ENCODE measurements at regions not wholly inside any gene's neighbourhood (a gene's known extent, or its start where the extent isn't known, plus 50 kb on each side); places are given as distances from the start of the nearest gene placed in this dataset.

DNA sequence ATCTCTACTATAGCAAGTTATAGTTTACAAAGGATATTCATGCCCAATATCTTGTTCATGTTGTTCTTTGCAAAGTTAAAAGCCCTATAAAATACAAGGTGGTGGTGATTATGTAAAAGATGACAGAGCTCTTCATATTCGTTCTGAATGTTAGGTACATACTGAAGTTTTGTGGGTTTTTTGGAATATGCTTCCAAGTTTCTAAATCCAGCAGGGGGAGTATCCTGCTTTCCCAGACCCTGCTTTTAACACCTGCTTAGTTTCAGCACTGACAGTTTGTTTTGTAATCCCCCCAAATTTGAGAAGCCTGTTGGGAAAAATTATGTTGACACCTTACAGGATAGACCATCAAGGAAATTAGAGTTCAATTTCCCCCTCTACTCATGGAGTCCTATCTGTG is 438.3 kb downstream of the SH3GL2 start:
- no peaks in the 10 kb centered on the region for H3K36me3 ChIP-seq (ENCODE audit: control insufficient read depth, insufficient read depth, low read length)
- no peaks in the 10 kb centered on the region for H3K9me3 ChIP-seq (ENCODE audit: control insufficient read depth, low read length)
- no peaks in the 10 kb centered on the region for H3K27me3 ChIP-seq (ENCODE audit: control insufficient read depth, insufficient read depth, low read length, poor library complexity, severe bottlenecking)
- 63 to 69% methylated on average over 1 of the region's 1 CpG for WGBS, 2 experiments
- no peaks in the 10 kb centered on the region for H3K4me1 ChIP-seq (ENCODE audit: control insufficient read depth, insufficient read depth, low read length)
- H3K4me3 ChIP-seq (ENCODE audit: insufficient read depth, low read depth, low read length) = no peak overlapping the region
- H3K27ac ChIP-seq (ENCODE audit: insufficient read depth, low read depth, low read length, poor library complexity, severe bottlenecking) = no peak overlapping the region

DNA sequence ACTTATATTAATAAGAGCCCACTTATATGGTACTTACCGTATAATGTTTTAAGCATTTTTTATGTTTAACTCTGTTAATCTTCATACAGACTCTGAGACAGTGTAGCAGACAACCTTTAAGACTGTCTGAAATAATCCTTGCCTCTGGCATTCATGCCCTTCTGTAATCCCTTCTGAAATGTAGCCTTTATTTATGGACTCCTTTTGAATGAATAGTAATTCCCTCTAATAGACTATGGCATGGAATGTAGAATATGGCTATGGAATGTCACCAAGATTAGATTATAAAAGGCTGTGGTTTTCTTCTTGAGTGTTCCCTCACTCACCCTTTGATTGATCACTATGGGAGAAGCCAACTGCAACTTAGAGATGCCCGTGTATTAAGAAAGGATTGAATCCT is 439.4 kb downstream of the SH3GL2 start:
- no peaks in the 10 kb centered on the region for H3K27me3 ChIP-seq (ENCODE audit: control insufficient read depth, insufficient read depth, low read length, poor library complexity, severe bottlenecking)
- H3K4me3 ChIP-seq (ENCODE audit: insufficient read depth, low read depth, low read length) = no peak overlapping the region
- H3K36me3 ChIP-seq (ENCODE audit: control insufficient read depth, insufficient read depth, low read length) = no peaks in the 10 kb centered on the region
- no peak overlapping the region for H3K27ac ChIP-seq (ENCODE audit: insufficient read depth, low read depth, low read length, poor library complexity, severe bottlenecking)
- WGBS, 2 experiments = 91 to 96% methylated on average over 1 to 2 of the region's 2 CpGs
- H3K4me1 ChIP-seq (ENCODE audit: control insufficient read depth, insufficient read depth, low read length) = no peaks in the 10 kb centered on the region
- H3K9me3 ChIP-seq (ENCODE audit: control insufficient read depth, low read length) = no peaks in the 10 kb centered on the region

DNA sequence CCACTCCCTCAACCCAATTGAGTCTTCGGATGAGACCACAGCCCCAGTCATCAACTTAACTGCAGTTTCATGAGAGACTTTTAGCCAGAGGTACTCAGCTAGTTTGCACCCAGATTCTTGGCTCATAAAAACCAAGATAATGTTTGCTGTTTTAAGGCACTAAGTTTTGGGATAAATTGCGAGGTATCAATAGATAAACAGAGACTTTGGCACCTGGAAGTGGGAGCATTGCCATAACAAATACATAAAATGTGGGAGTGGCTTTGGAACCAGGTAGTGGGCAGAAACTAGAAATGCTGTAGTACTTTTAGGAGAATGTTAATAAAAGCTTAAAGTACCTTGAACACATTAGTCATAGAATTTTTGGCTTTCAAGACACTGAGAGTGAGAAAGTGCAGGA is 439.8 kb downstream of the SH3GL2 start:
- WGBS, 2 experiments = 93 to 97% methylated on average over 2 of the region's 2 CpGs
- no peaks in the 10 kb centered on the region for H3K4me1 ChIP-seq (ENCODE audit: control insufficient read depth, insufficient read depth, low read length)
- H3K4me3 ChIP-seq (ENCODE audit: insufficient read depth, low read depth, low read length) = no peak overlapping the region
- no peak overlapping the region for H3K27ac ChIP-seq (ENCODE audit: insufficient read depth, low read depth, low read length, poor library complexity, severe bottlenecking)
- no peaks in the 10 kb centered on the region for H3K27me3 ChIP-seq (ENCODE audit: control insufficient read depth, insufficient read depth, low read length, poor library complexity, severe bottlenecking)
- H3K36me3 ChIP-seq (ENCODE audit: control insufficient read depth, insufficient read depth, low read length) = no peaks in the 10 kb centered on the region
- H3K9me3 ChIP-seq (ENCODE audit: control insufficient read depth, low read length) = no peaks in the 10 kb centered on the region

DNA sequence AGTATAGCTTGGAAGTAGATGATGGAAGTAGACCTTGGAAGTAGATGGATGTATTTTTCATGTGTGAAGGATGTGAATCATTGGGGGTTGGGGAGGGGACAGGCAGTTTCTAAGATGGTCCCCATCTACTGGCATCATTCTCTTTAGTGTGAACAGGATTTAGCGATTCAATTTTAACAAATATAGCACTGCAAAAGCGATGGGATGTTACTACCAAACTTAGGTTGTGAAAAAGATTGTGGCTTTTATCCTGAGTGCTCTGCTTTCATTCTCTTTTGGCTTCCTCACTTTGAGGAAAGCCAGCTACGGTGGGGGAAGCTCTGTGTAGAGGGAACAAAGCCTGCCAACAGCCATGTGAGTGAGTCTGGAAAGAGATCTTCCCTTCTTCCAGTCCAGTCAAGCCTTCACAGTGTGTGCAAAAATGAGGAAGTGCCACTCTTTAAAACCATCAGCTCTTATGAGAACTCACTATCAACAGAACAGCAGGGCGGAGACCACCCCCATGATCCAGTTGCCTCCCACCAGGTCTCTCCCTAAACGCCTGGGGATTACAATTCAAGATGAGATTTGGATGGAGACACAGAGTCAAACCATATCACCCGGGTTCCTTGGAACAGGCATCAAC is 441.4 kb downstream of the SH3GL2 start:
- WGBS, 2 experiments = 92 to 95% methylated on average over 6 of the region's 6 CpGs
- Histone ChIP-seq H3K36me3 (ENCODE audit: control insufficient read depth, insufficient read depth, low read length) (no peaks in the 10 kb centered on the region), H3K9me3 (ENCODE audit: control insufficient read depth, low read length) (no peaks in the 10 kb centered on the region), H3K27ac (ENCODE audit: insufficient read depth, low read depth, low read length, poor library complexity, severe bottlenecking) (no peak overlapping the region), H3K4me3 (ENCODE audit: insufficient read depth, low read depth, low read length) (no peak overlapping the region), H3K4me1 (ENCODE audit: control insufficient read depth, insufficient read depth, low read length) (no peaks in the 10 kb centered on the region), H3K27me3 (ENCODE audit: control insufficient read depth, insufficient read depth, low read length, poor library complexity, severe bottlenecking) (no peaks in the 10 kb centered on the region)

DNA sequence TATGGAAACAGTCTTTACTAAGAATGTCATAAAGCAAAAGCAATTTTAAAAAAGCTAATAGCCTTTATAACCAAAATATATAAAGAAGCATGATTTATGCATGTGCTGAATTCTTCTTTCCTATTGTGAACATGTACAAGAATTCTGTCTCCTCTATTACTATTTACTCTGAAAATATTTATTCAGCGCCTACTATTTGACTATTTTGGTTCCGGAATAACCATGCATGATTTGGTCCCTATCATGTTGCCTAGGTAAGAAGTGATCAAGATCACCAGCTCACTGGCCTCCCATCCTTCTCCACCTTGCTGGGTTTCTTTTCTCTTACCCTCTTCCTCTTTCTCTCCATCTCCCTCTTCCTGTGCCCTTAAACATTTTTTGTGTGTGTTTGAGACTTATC is 443.8 kb downstream of the SH3GL2 start:
- Histone ChIP-seq H3K4me3 (ENCODE audit: insufficient read depth, low read depth, low read length) (no peak overlapping the region), H3K27ac (ENCODE audit: insufficient read depth, low read depth, low read length, poor library complexity, severe bottlenecking) (no peak overlapping the region), H3K9me3 (ENCODE audit: control insufficient read depth, low read length) (no peaks in the 10 kb centered on the region), H3K4me1 (ENCODE audit: control insufficient read depth, insufficient read depth, low read length) (no peaks in the 10 kb centered on the region), H3K27me3 (ENCODE audit: control insufficient read depth, insufficient read depth, low read length, poor library complexity, severe bottlenecking) (no peaks in the 10 kb centered on the region), H3K36me3 (ENCODE audit: control insufficient read depth, insufficient read depth, low read length) (no peaks in the 10 kb centered on the region)
- 96% methylated on average over 2 of the region's 2 CpGs for WGBS, 2 experiments

DNA sequence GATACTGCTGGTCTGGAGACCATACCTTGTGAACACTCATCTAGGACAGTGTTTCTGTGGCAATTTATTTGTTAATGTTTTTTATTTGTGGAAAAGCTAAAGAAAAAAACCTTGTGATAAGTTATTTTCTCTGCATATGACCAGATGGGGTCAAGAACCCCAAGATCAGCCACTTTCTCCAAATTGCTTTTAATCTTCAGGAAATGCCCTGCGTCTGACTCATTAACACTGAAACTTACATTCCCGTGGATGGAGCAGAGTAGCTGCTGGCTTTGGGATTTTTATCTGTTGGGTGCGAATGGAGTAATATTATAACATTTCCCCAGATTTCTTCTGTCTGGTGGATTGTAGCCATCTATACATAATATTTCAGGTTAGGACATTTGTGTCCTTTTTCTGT is 444.5 kb downstream of the SH3GL2 start:
- H3K27me3 ChIP-seq (ENCODE audit: control insufficient read depth, insufficient read depth, low read length, poor library complexity, severe bottlenecking) = no peaks in the 10 kb centered on the region
- WGBS, 2 experiments = 79 to 100% methylated on average over 1 to 3 of the region's 3 CpGs
- H3K36me3 ChIP-seq (ENCODE audit: control insufficient read depth, insufficient read depth, low read length) = no peaks in the 10 kb centered on the region
- H3K9me3 ChIP-seq (ENCODE audit: control insufficient read depth, low read length) = no peaks in the 10 kb centered on the region
- no peak overlapping the region for H3K4me3 ChIP-seq (ENCODE audit: insufficient read depth, low read depth, low read length)
- no peak overlapping the region for H3K27ac ChIP-seq (ENCODE audit: insufficient read depth, low read depth, low read length, poor library complexity, severe bottlenecking)
- H3K4me1 ChIP-seq (ENCODE audit: control insufficient read depth, insufficient read depth, low read length) = no peaks in the 10 kb centered on the region

DNA sequence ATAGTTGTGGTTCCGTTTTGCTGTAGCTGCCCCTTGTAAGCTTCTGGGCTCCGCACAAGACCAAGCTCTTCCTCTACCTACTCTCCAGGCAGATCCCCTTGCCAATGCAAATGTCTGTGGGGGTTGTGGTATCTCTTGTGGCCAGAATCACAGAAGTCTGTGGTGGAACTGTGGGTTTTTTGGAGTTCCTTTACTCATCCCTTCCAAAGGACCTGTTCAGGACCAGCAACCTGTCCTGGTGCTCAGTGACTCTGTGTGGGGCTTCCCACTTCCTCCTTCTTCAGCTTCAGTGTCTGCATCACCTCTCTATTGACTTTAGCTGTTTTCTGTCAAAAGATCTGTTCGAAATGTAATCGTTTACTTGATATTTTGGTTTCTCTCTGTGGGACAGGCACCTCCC is 441.3 kb upstream of the ADAMTSL1 start:
- Histone ChIP-seq H3K4me3 (ENCODE audit: insufficient read depth, low read depth, low read length) (no peak overlapping the region), H3K27me3 (ENCODE audit: control insufficient read depth, insufficient read depth, low read length, poor library complexity, severe bottlenecking) (no peaks in the 10 kb centered on the region), H3K4me1 (ENCODE audit: control insufficient read depth, insufficient read depth, low read length) (no peaks in the 10 kb centered on the region), H3K36me3 (ENCODE audit: control insufficient read depth, insufficient read depth, low read length) (no peaks in the 10 kb centered on the region), H3K9me3 (ENCODE audit: control insufficient read depth, low read length) (no peaks in the 10 kb centered on the region), H3K27ac (ENCODE audit: insufficient read depth, low read depth, low read length, poor library complexity, severe bottlenecking) (no peak overlapping the region)
- WGBS, 2 experiments = 96 to 98% methylated on average over 4 of the region's 4 CpGs

DNA sequence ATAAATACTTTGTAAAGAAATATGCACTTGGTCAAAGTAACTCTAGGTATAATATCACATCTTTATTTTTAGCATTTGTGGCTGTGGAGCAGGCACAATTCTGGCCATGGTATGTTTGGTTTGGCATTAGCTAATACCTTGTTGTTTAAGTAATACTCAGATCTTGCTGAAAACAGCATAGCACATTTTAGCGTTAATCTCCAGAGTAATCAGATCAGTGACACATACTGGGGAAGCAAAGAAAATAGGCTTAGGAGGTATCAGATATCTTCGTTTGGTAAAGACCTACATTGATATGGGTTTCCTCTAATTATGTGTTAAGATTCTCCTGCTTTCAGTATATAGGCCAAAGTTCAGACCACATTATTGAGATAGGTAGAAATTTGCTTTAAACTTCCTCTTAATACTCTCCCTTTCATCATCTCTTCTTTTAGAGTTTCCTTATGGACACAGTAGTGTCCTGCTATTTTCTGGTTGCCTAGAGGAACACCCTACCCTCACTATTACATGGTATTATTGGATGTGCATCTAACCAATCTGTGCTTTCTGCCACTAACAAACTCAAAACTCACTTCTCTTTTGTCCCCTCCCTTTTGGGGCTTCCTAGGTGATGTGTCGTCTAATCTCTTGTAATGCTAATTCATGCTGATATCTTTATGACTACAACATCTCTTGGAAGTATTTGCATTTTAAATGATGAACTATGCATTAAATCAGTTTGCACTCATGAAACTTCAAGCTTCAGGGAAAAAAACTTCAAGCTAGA is 437.3 kb upstream of the ADAMTSL1 start:
- Histone ChIP-seq H3K4me1 (ENCODE audit: control insufficient read depth, insufficient read depth, low read length) (no peaks in the 10 kb centered on the region), H3K36me3 (ENCODE audit: control insufficient read depth, insufficient read depth, low read length) (no peaks in the 10 kb centered on the region), H3K27me3 (ENCODE audit: control insufficient read depth, insufficient read depth, low read length, poor library complexity, severe bottlenecking) (no peaks in the 10 kb centered on the region), H3K27ac (ENCODE audit: insufficient read depth, low read depth, low read length, poor library complexity, severe bottlenecking) (no peak overlapping the region), H3K9me3 (ENCODE audit: control insufficient read depth, low read length) (no peaks in the 10 kb centered on the region), H3K4me3 (ENCODE audit: insufficient read depth, low read depth, low read length) (no peak overlapping the region)
- WGBS, 2 experiments = 85 to 93% methylated on average over 2 to 3 of the region's 3 CpGs

DNA sequence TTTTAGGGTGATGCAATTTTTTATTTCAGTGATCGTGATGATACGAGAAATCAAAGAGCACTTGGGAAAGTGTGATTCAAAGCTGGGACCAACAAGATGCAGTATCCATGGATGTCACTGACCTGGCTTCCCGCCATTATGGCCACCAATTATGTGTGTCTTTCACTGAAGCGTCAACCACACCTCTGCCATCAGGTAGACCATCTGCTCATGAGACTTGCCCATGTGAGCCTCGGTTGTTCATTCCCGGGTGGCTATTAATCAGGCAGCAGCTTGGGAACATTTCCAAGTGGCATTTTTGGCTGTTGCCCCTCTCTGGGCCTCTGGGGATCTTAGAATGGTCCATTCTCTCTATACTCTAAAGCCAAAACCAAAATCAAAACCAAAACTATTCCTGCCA is 436.0 kb upstream of the ADAMTSL1 start:
- H3K9me3 ChIP-seq (ENCODE audit: control insufficient read depth, low read length) = no peaks in the 10 kb centered on the region
- H3K4me1 ChIP-seq (ENCODE audit: control insufficient read depth, insufficient read depth, low read length) = no peaks in the 10 kb centered on the region
- H3K27ac ChIP-seq (ENCODE audit: insufficient read depth, low read depth, low read length, poor library complexity, severe bottlenecking) = no peak overlapping the region
- H3K4me3 ChIP-seq (ENCODE audit: insufficient read depth, low read depth, low read length) = no peak overlapping the region
- no peaks in the 10 kb centered on the region for H3K27me3 ChIP-seq (ENCODE audit: control insufficient read depth, insufficient read depth, low read length, poor library complexity, severe bottlenecking)
- H3K36me3 ChIP-seq (ENCODE audit: control insufficient read depth, insufficient read depth, low read length) = no peaks in the 10 kb centered on the region
- WGBS, 2 experiments = 86 to 87% methylated on average over 6 of the region's 6 CpGs

DNA sequence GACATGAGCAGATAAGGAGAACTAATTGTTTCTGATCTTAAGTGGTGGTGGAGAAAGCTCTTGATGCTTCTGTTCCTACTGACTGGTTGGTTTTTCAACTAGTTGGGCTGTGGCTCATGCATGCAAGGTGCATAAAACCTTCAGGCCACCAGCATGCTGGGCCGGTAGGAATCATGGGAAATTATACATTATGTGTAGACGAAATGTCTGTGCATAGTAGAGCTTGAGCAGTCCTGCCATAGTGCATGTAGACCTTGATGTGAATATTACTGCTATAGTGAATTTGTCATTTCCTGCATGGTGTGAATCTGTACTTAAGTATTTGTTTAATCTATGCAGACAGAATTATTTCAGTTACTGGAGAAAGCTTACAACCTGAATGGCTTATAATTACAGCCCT is 433.6 kb upstream of the ADAMTSL1 start:
- H3K9me3 ChIP-seq (ENCODE audit: control insufficient read depth, low read length) = no peaks in the 10 kb centered on the region
- WGBS, 2 experiments = 97 to 99% methylated on average over 2 of the region's 2 CpGs
- no peaks in the 10 kb centered on the region for H3K36me3 ChIP-seq (ENCODE audit: control insufficient read depth, insufficient read depth, low read length)
- no peak overlapping the region for H3K27ac ChIP-seq (ENCODE audit: insufficient read depth, low read depth, low read length, poor library complexity, severe bottlenecking)
- H3K4me1 ChIP-seq (ENCODE audit: control insufficient read depth, insufficient read depth, low read length) = no peaks in the 10 kb centered on the region
- no peak overlapping the region for H3K4me3 ChIP-seq (ENCODE audit: insufficient read depth, low read depth, low read length)
- H3K27me3 ChIP-seq (ENCODE audit: control insufficient read depth, insufficient read depth, low read length, poor library complexity, severe bottlenecking) = no peaks in the 10 kb centered on the region
